ENCODE measurements at regions not wholly inside any gene's neighbourhood (a gene's known extent, or its start where the extent isn't known, plus 50 kb on each side); places are given as distances from the start of the nearest gene placed in this dataset.

GRCh38 chr6:4496284-4496683 lies 279.9 kb upstream of the CDYL start:
- Histone ChIP-seq H3K27ac (no peak overlapping the region), H3K36me3 (no peaks in the 10 kb centered on the region), H3K4me3 (replicated peaks in 1 of 3) (no peak overlapping the region), H3K9me3 (no peaks in the 10 kb centered on the region), H3K4me1 (peaks cover 0 to 4% of the 10 kb centered on the region in 2 donors), H3K27me3 (no peaks in the 10 kb centered on the region)
- intact Hi-C loops (cut with DNase I), result no loop called here
- no peak for DNase-seq
- 96 to 97% methylated on average over 1 of the region's 1 CpG for WGBS, 2 donors
- TF ChIP-seq CTCF (IDR thresholded peaks at IDR 0.05) (no peak), POLR2A (IDR thresholded peaks at IDR 0.05) (no peak)

GRCh38 chr6:4491501-4492260 lies 284.5 kb upstream of the CDYL start:
- H3K4me3 ChIP-seq (replicated peaks in 1 of 3), result no peak overlapping the region
- H3K9me3 ChIP-seq, result no peaks in the 10 kb centered on the region
- no peaks in the 10 kb centered on the region for H3K36me3 ChIP-seq
- no peak for DNase-seq
- no peaks in the 10 kb centered on the region for H3K27me3 ChIP-seq
- WGBS, 2 donors, result 91 to 95% methylated on average over 7 of the region's 7 CpGs
- intact Hi-C loops (cut with DNase I), result no loop called here
- H3K27ac ChIP-seq, result no peak overlapping the region
- TF ChIP-seq CTCF (IDR thresholded peaks at IDR 0.05), result no peak
- TF ChIP-seq POLR2A (IDR thresholded peaks at IDR 0.05), result no peak
- peaks cover 3 to 6% of the 10 kb centered on the region in 2 donors for H3K4me1 ChIP-seq

- intact Hi-C loops (cut with DNase I), result no loop called here
- H3K4me1 ChIP-seq, result peaks cover 6 to 12% of the 10 kb centered on the region in 2 donors
- 77 to 78% methylated on average over 4 of the region's 4 CpGs for WGBS, 2 donors
- no peaks in the 10 kb centered on the region for H3K9me3 ChIP-seq
- H3K27ac ChIP-seq, result no peak overlapping the region
- no peak for DNase-seq
- no peaks in the 10 kb centered on the region for H3K36me3 ChIP-seq
- no peaks in the 10 kb centered on the region for H3K27me3 ChIP-seq
- no peak overlapping the region for H3K4me3 ChIP-seq (replicated peaks in 1 of 3)
- no peak for TF ChIP-seq POLR2A (IDR thresholded peaks at IDR 0.05)
- TF ChIP-seq CTCF (IDR thresholded peaks at IDR 0.05), result no peak
Observed at GRCh38 chr6:4489538-4489937, 286.7 kb upstream of the CDYL start.

- no peak for DNase-seq
- H3K4me1 ChIP-seq, result peaks cover 6 to 12% of the 10 kb centered on the region in 2 donors
- no peak for TF ChIP-seq CTCF (IDR thresholded peaks at IDR 0.05)
- no peak for TF ChIP-seq POLR2A (IDR thresholded peaks at IDR 0.05)
- H3K27me3 ChIP-seq, result no peaks in the 10 kb centered on the region
- H3K9me3 ChIP-seq, result no peaks in the 10 kb centered on the region
- H3K36me3 ChIP-seq, result no peaks in the 10 kb centered on the region
- WGBS, 2 donors, result 97 to 98% methylated on average over 3 of the region's 3 CpGs
- no peak overlapping the region for H3K27ac ChIP-seq
- intact Hi-C loops (cut with DNase I), result no loop called here
- no peak overlapping the region for H3K4me3 ChIP-seq (replicated peaks in 1 of 3)
Observed at GRCh38 chr6:4488389-4488788, 287.8 kb upstream of the CDYL start.

- 93 to 95% methylated on average over 2 of the region's 2 CpGs for WGBS, 2 donors
- Histone ChIP-seq H3K4me3 (replicated peaks in 1 of 3) (no peak overlapping the region), H3K4me1 (peaks cover 6 to 12% of the 10 kb centered on the region in 2 donors), H3K36me3 (no peaks in the 10 kb centered on the region), H3K27ac (peak overlapping the region in 1 of 3 donors; percentile 76), H3K9me3 (no peaks in the 10 kb centered on the region), H3K27me3 (no peaks in the 10 kb centered on the region)
- TF ChIP-seq POLR2A (IDR thresholded peaks at IDR 0.05), result no peak
- no peak for TF ChIP-seq CTCF (IDR thresholded peaks at IDR 0.05)
- peak in 1 of 2 donors; percentile 30 for DNase-seq
- intact Hi-C loops (cut with DNase I), result no loop called here
Observed at GRCh38 chr6:4487538-4487937, 288.7 kb upstream of the CDYL start.
